H1 (cell line): ENCODE measurements at regions not wholly inside any gene's neighbourhood (a gene's known extent, or its start where the extent isn't known, plus 50 kb on each side); places are given as distances from the start of the nearest gene placed in this dataset.

Experiments
- ATF2 ChIP-seq: IDR thresholded peaks from 2 replicates; pipeline ENCODE4 v1.6.1; 2012; ENCODE audit warnings: low read length, inconsistent platforms

- no peak for TF ChIP-seq ATF2
- TF ChIP-seq, all 59 proteins: peak for 0
Observed at GRCh38 chr13:74073274-74073673, 60.9 kb downstream of the KLF12 start (continued).
